HG03175 (cell line): ENCODE measurements at regions not wholly inside any gene's neighbourhood (a gene's known extent, or its start where the extent isn't known, plus 50 kb on each side); places are given as distances from the start of the nearest gene placed in this dataset.

Experiments used
- ATAC-seq: cut with Tn5 transposase; IDR thresholded peaks from one replicate; pipeline ENCODE4 v1.9.1; 2021; ENCODE audit warnings: mild to moderate bottlenecking, moderate library complexity; ENCODE audit not compliant: unreplicated experiment

GRCh38 chr15:39139431-39140059 lies 441.3 kb upstream of the THBS1 start:
- no peak for ATAC-seq

- no peak for ATAC-seq
Observed at GRCh38 chr15:39140060-39140604, 440.7 kb upstream of the THBS1 start.

DNA sequence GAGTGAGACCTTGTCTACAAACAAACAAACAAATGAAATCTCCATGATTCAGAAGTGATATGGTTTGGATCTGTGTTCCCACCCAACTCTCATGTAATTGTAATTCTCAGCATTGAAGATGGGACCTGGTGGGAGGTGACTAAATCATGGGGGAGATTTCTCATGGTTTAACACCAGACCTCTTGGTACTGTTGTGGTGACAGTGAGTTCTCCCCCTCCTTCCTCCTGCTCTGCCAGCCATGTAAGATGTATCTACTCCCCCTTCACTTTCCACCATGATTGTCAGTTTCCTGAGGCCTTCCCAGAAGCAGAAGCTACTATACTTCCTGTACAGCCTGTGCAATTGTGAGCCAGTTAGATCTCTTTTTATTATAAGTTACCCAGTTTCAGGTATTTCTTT lies 438.4 kb upstream of the THBS1 start:
- ATAC-seq = no peak

DNA sequence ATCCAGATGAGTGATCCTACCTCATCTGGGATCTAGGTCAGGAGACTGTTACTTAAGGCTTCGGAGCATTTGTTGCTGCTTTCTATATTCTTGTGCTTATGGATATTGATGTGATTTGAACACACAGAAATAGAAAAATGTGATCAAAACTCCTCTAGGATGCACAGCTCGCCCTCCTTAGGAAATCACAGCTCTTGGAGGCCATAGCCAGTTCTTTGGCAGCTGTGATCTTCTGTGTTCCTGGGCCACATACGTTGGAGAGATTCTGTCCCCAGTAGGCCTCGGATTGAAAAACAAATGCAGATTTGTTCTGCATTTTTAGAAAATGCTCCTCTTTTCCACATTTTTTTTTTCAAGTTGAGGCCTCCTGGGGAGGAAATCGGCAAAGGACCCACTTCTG lies 437.4 kb upstream of the THBS1 start:
- no peak for ATAC-seq

DNA sequence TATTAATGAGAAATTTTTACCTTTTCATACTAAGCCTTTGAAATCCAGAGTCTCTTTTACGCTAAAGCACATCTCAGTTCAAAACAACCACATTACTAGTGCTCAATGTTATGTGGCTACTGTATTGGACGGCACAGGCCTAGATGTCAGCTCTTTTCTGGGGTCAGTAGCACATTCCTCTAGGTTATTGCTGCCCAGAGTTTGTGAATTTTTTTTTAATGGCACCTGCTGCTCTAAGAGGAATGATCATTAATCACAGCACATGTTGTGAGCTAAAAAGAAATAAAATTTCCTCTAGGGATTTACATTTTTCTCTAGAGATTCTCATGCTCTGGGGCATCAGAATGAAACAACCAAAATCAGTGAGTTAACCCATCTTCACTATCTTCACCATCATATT lies 436.8 kb upstream of the THBS1 start:
- no peak for ATAC-seq

GRCh38 chr15:39144613-39145499 lies 436.0 kb upstream of the THBS1 start:
- no peak for ATAC-seq

DNA sequence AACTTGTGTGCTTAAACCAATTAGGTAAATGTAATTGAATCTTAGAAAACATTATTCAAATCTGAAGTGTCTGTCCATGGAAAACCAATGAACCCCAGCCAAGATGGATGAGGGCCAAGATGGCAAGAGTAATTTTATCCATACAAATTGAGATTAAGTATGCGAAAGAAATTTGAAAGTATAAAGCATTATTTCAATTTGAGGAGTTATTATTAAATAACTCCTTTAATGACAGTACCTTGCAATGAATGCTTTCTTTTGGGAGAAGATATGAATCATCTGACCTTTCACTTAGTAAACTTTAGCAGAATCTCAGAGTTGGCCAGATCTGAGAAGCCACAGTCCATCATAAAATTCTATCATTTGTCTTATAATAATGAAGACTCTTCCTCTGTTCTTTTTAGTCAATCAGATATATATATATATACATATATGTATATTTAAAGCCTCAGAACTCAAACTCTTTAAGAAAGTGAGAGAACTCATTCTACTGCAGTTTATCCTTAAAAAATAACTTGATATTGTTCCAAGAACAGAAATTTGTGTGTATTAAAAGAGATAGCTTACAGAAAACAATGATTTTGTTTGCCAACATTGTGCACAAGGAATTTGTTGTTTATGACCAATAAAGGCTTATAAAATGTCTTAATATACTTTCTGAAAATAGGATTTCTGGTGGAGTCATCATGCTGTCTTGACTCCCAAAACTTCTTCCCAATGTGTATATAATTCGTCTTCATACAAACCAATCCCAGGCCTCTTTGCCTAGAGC lies 434.8 kb upstream of the THBS1 start:
- no peak for ATAC-seq

DNA sequence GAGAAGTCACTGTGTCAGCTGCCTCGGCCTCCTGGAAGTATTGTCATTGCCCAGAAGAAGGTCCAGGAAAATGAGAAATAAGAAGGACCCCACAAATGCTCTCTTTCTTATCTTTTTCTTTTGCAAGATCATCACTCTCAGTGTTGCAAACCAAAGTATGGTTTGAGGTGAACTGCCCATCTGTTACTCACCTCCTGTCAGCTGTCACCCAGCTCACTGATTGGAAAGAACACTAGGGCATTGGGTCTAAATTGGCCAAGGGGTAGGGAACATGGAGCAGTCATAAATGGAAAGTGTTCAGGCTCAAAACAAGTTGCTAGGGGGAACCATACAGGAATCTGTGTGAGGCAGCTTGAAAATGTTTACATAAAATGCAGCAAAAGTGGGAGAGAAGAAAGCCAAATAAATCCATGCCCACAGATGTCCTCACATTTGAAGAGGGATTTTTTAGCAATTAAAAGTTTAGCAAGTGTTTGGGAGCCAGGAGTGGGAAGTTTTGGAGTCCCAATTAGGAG lies 431.2 kb upstream of the THBS1 start:
- ATAC-seq = no peak

DNA sequence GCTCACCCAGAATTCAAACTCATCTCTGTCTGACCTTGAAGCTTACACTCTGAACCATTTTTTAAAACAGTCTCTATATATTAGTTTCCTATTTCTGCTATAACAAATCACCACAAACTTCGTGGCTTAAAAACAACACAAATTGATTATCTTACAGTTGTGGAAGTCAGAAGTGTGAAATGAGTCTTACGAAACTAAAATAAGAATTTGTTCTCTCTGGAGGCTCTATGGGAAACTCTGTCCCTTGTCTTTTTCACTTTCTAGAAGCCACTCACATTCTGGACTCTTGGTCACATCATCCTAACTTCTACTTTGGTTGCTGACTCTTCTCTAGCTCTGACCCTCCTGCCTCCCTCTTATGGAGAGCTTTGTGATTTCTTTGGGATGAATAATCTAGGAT lies 429.3 kb upstream of the THBS1 start:
- ATAC-seq = no peak

GRCh38 chr15:39153058-39153714 lies 427.7 kb upstream of the THBS1 start:
- ATAC-seq = no peak

DNA sequence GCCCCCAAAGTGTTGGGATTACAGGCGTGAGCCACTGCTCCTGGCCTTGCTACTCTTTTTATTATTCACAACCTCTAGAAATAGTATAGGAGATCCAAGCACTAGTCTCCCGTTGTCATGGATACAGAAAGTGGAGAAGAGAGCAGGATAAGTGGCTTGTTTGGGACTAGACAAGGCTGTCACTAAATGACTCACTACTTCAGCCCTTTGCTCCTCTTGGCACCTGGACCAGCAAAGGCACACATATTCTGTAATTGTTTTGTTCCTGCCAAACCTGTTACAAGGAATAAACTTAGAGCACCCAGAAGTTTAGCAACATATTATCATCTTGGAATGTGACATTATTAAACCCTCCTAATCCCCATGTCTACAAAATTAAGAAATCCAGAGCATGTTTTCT lies 427.2 kb upstream of the THBS1 start:
- no peak for ATAC-seq

GRCh38 chr15:39154227-39154638 lies 426.6 kb upstream of the THBS1 start:
- ATAC-seq = no peak

GRCh38 chr15:39154776-39155175 lies 426.1 kb upstream of the THBS1 start:
- ATAC-seq = no peak

- no peak for ATAC-seq
Observed at GRCh38 chr15:39156166-39156565, 424.7 kb upstream of the THBS1 start.

DNA sequence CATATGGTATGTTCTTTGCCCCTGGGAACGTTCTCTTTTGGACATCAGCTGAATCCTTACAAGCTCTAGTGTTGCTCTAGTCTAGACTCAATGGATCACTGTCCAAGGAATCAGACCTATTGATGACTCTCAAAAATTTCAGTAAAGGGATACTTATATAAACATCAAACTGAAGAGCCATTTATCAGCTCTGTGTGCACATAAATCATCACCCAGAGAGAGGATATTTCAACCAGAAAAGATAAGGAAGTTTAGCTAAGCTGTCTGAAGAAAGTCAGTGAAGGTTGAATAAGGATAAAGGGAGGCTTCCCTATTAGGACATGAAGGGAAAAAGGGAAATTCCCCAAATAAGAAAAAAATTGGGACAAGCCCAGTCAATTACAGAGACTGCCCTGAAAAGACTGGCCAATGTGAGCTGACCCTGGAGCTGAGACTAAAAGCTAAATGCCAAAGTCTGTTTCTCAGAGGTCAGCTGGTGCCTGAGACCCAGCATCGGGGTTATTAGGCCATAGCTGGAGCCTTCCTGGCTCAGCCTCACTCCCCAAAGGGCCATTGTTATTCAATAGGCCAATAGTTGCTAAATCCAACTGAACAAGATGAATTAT lies 424.1 kb upstream of the THBS1 start:
- no peak for ATAC-seq

DNA sequence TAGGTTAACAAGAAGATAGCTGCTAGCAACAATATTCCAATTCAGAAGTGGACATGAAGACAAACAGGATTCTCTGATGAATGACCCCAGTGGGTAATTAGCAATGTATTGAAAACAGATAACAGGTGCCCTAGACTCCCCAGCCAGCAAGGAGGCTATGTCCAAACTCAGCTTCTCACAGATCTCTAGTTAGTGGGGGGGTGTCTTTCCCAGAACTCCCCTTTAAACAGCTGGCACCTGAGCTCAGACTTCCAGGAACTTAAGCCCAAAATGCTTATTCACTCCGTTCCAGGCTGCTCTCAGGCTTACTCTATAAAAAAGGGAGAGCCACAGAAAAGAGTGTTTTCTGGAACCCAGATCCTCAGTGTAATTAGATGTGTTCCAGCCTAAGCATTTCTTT lies 423.0 kb upstream of the THBS1 start:
- ATAC-seq = no peak

GRCh38 chr15:39159833-39160232 lies 421.0 kb upstream of the THBS1 start:
- no peak for ATAC-seq

DNA sequence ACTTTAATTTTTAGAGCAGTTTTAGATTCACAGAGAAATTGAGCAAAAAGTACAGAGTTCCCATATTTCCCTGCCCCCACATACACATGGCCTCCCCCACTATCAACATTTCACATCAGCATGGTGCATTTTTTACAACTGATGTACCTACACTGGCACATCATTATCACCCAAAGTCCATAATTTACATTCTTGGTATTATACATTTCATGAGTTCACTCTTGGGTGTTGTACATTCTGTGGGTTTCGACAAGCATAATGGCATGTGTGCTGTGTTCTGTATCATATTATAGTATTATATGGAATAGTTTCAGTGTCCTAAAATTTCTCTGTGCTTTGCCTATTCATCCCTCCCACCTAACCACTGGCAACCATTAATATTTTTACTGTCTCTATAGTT lies 419.8 kb upstream of the THBS1 start:
- ATAC-seq = no peak

GRCh38 chr15:39165020-39165706 lies 415.7 kb upstream of the THBS1 start:
- no peak for ATAC-seq
